ENCODE measurements at regions not wholly inside any gene's neighbourhood (a gene's known extent, or its start where the extent isn't known, plus 50 kb on each side); places are given as distances from the start of the nearest gene placed in this dataset.

DNA sequence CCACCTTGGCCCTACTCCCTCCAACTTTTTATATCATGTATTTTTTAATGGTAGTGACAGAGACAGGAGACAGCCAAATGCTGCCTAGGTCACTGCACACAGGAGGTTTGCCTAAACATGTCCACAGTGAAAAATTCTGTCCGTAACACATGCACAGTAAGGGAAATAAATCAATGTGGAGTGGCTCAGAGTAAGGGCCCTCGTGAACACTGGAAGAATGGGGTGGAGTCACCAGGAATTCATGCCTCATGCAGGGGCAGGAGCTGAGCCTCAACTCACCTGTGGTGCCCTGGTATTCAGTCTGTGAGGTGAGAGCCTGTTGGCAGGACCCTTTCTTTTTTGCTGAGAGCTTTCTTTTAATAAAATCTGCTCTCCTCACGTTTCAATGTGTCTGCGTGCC, 289.1 kb downstream of the TGFB2 start:
- peaks cover 1 to 22% (median 8%) of the 10 kb centered on the region in 7 donors for H3K9me3 Mint-ChIP-seq
- H3K27ac ChIP-seq (ENCODE audit: insufficient read depth, low read length, poor library complexity, severe bottlenecking) = no peak overlapping the region
- H3K4me3 Mint-ChIP-seq = no peak overlapping the region
- no peaks in the 10 kb centered on the region for H3K27me3 ChIP-seq (ENCODE audit: control insufficient read depth, insufficient read depth, low read length)
- no peak for ATAC-seq (ENCODE audit: low read depth in 2 of 2)
- no peaks in the 10 kb centered on the region for H3K4me1 ChIP-seq (ENCODE audit: control insufficient read depth, insufficient read depth, low read length, poor library complexity, severe bottlenecking)
- H3K27me3 Mint-ChIP-seq = no peaks in the 10 kb centered on the region
- no peak overlapping the region for H3K27ac Mint-ChIP-seq
- no peak overlapping the region for H3K4me3 ChIP-seq (ENCODE audit: low read depth, low read length)
- H3K36me3 Mint-ChIP-seq = no peaks in the 10 kb centered on the region
- H3K36me3 ChIP-seq (ENCODE audit: control insufficient read depth, insufficient read depth, low read length) = no peaks in the 10 kb centered on the region
- peaks cover 0 to 11% of the 10 kb centered on the region in 2 experiments for H3K9me3 ChIP-seq (ENCODE audit: control insufficient read depth in 2 of 2, low read length in 2 of 2)
- H3K4me1 Mint-ChIP-seq = no peaks in the 10 kb centered on the region
- DNase-seq = no peak

DNA sequence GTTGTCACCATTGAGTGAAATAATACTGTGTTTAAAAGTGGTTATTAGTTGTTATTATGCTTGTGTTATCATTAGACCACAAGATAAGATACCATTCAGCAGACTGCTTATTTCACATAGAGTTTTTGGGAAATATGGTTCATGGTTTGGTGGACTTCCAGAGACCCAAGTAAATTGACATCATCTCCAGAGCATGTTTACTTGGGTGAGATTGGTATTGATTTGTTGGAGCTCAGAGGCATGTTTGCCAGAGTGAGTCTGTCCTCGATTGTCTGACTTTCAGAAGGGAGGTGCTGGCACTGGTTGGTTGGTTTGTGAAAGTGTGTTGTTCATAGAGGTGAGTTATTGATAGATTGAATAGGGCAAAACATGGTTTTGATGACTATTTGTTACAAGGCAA, 291.4 kb downstream of the TGFB2 start:
- no peak for ATAC-seq (ENCODE audit: low read depth in 2 of 2)
- no peaks in the 10 kb centered on the region for H3K4me1 Mint-ChIP-seq
- H3K4me3 Mint-ChIP-seq = no peak overlapping the region
- H3K9me3 Mint-ChIP-seq = peaks cover 0 to 14% (median 9%) of the 10 kb centered on the region in 7 donors
- no peak overlapping the region for H3K27ac Mint-ChIP-seq
- Histone ChIP-seq H3K27me3 (ENCODE audit: control insufficient read depth, insufficient read depth, low read length) (no peaks in the 10 kb centered on the region), H3K27ac (ENCODE audit: insufficient read depth, low read length, poor library complexity, severe bottlenecking) (no peak overlapping the region), H3K9me3 (ENCODE audit: control insufficient read depth in 2 of 2, low read length in 2 of 2) (peaks cover 0 to 11% of the 10 kb centered on the region in 2 experiments), H3K4me1 (ENCODE audit: control insufficient read depth, insufficient read depth, low read length, poor library complexity, severe bottlenecking) (no peaks in the 10 kb centered on the region), H3K4me3 (ENCODE audit: low read depth, low read length) (no peak overlapping the region), H3K36me3 (ENCODE audit: control insufficient read depth, insufficient read depth, low read length) (no peaks in the 10 kb centered on the region)
- H3K36me3 Mint-ChIP-seq = no peaks in the 10 kb centered on the region
- no peak for DNase-seq
- no peaks in the 10 kb centered on the region for H3K27me3 Mint-ChIP-seq

DNA sequence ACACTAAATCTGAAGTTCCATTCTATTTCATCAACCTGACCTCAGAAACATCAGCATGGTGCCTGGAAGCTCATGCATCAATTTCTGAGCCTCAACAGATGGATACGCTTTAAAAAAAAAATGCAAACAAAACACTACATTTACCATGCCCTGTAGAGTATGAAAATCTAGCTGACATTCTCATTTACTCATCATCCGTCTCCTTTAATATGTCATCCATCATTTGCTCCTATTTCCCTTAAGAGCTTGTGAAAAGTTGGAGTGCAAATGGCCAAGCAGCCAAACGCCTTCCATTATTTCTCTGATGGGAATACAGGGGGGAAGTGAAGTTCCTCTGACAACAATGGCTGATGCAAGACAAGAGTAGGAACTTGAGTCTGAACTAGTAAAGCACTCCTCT, 295.0 kb downstream of the TGFB2 start:
- Mint-ChIP-seq H3K9me3 (peaks cover 0 to 11% (median 2%) of the 10 kb centered on the region in 7 donors), H3K4me3 (no peak overlapping the region), H3K27ac (no peak overlapping the region), H3K27me3 (no peaks in the 10 kb centered on the region), H3K4me1 (no peaks in the 10 kb centered on the region), H3K36me3 (no peaks in the 10 kb centered on the region)
- Histone ChIP-seq H3K27me3 (ENCODE audit: control insufficient read depth, insufficient read depth, low read length) (no peaks in the 10 kb centered on the region), H3K27ac (ENCODE audit: insufficient read depth, low read length, poor library complexity, severe bottlenecking) (no peak overlapping the region), H3K36me3 (ENCODE audit: control insufficient read depth, insufficient read depth, low read length) (no peaks in the 10 kb centered on the region), H3K4me3 (ENCODE audit: low read depth, low read length) (no peak overlapping the region), H3K4me1 (ENCODE audit: control insufficient read depth, insufficient read depth, low read length, poor library complexity, severe bottlenecking) (no peaks in the 10 kb centered on the region), H3K9me3 (ENCODE audit: control insufficient read depth in 2 of 2, low read length in 2 of 2) (no peaks in the 10 kb centered on the region)
- ATAC-seq (ENCODE audit: low read depth in 2 of 2) (no peak), DNase-seq (no peak)

DNA sequence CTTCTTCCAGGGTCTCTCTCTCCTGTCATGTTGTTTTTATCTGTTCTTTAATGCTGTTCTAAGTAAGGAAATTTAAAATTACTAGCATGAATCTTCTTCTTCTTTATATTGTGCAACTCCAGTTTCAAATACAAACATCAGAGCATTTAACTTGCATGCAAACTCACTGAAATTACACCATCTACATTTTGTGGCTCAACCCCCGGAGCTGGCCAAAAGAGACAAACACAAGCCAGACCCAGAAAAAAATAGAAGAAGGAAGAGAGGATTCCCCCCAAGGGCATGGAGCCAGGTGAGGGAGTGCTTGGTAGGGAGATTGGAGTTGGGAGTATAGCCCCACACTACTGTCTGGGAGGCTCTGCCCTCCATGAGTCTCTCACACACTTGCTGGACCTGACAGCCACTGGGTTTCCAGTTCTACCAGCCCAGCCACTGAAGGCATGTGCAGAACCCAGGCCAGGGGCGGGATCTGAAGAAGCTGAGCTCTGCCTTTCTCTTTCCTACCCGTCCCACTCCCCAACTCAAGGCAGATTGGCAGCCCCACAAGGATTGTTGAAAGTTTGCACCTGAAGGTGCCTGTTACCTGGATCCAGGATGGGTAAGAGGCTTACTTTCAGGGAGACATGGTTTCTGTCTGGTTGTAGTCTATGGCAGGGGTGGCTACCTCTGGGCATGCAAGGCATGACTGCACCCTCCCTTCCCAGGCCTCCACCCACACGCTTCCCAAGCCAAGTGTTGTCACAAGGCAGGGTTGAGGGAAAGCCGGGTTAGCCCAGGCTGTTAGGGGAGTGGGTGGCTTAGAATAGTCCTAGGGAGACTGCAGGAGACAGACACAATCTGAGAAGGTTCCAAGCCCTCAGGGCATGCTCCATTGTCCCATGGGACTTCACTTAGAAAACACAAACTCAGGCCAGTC, 297.2 kb downstream of the TGFB2 start:
- Histone ChIP-seq H3K27me3 (ENCODE audit: control insufficient read depth, insufficient read depth, low read length) (no peaks in the 10 kb centered on the region), H3K36me3 (ENCODE audit: control insufficient read depth, insufficient read depth, low read length) (no peaks in the 10 kb centered on the region), H3K27ac (ENCODE audit: insufficient read depth, low read length, poor library complexity, severe bottlenecking) (no peak overlapping the region), H3K4me3 (ENCODE audit: low read depth, low read length) (no peak overlapping the region), H3K9me3 (ENCODE audit: control insufficient read depth in 2 of 2, low read length in 2 of 2) (no peaks in the 10 kb centered on the region), H3K4me1 (ENCODE audit: control insufficient read depth, insufficient read depth, low read length, poor library complexity, severe bottlenecking) (no peaks in the 10 kb centered on the region)
- DNase-seq (no peak), ATAC-seq (ENCODE audit: low read depth in 2 of 2) (no peak)
- Mint-ChIP-seq H3K4me1 (no peaks in the 10 kb centered on the region), H3K36me3 (no peaks in the 10 kb centered on the region), H3K27ac (no peak overlapping the region), H3K4me3 (no peak overlapping the region), H3K27me3 (no peaks in the 10 kb centered on the region), H3K9me3 (peaks cover 0 to 6% (median 0%) of the 10 kb centered on the region in 7 donors)

DNA sequence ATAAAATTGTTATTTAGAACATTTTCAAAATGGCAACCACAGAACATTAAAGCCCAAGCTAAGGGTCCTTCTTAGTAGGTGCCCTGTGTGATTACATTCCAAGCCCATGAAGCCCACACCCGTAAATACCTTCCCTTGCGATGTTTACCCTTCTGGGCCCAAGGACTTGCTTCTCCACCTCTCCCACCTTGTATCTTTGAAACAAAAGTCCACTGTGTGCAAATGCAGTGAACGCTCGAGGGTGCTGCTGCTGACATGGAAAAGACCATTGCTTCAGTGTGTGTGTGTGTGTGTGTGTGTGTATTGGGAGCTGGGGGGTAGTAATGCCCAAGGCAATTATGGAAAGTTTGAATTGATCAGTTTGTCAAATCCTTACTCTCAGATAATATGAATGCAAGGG, 298.1 kb downstream of the TGFB2 start:
- no peak overlapping the region for H3K27ac ChIP-seq (ENCODE audit: insufficient read depth, low read length, poor library complexity, severe bottlenecking)
- H3K9me3 Mint-ChIP-seq = peaks cover 0 to 6% (median 0%) of the 10 kb centered on the region in 7 donors
- H3K4me3 Mint-ChIP-seq = no peak overlapping the region
- no peaks in the 10 kb centered on the region for H3K9me3 ChIP-seq (ENCODE audit: control insufficient read depth in 2 of 2, low read length in 2 of 2)
- H3K27ac Mint-ChIP-seq = no peak overlapping the region
- H3K27me3 Mint-ChIP-seq = no peaks in the 10 kb centered on the region
- H3K4me1 ChIP-seq (ENCODE audit: control insufficient read depth, insufficient read depth, low read length, poor library complexity, severe bottlenecking) = no peaks in the 10 kb centered on the region
- ATAC-seq (ENCODE audit: low read depth in 2 of 2) = no peak
- H3K27me3 ChIP-seq (ENCODE audit: control insufficient read depth, insufficient read depth, low read length) = no peaks in the 10 kb centered on the region
- DNase-seq = no peak
- no peak overlapping the region for H3K4me3 ChIP-seq (ENCODE audit: low read depth, low read length)
- H3K4me1 Mint-ChIP-seq = no peaks in the 10 kb centered on the region
- no peaks in the 10 kb centered on the region for H3K36me3 ChIP-seq (ENCODE audit: control insufficient read depth, insufficient read depth, low read length)
- no peaks in the 10 kb centered on the region for H3K36me3 Mint-ChIP-seq

DNA sequence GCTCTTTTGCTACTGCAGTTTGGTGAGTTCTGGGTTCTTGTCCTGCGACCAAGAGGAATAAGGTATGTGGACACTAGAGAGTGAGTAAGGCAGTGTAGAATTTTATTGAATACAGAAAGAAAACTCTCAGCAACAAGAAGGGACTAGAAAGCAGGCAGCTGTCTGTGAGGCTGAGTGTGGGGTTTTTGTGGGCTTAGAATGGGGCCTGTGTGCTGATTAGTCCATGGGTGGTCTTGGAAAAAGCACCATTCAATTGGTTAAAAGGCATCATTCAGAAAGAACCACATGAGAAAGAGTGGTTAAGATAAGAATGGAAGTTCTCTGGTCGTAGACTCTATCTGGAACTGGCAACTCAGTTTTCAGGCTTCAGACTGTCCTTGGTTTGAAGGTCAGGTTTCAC, 298.8 kb downstream of the TGFB2 start:
- Histone ChIP-seq H3K27me3 (ENCODE audit: control insufficient read depth, insufficient read depth, low read length) (no peaks in the 10 kb centered on the region), H3K4me1 (ENCODE audit: control insufficient read depth, insufficient read depth, low read length, poor library complexity, severe bottlenecking) (no peaks in the 10 kb centered on the region), H3K9me3 (ENCODE audit: control insufficient read depth in 2 of 2, low read length in 2 of 2) (no peaks in the 10 kb centered on the region), H3K36me3 (ENCODE audit: control insufficient read depth, insufficient read depth, low read length) (no peaks in the 10 kb centered on the region), H3K4me3 (ENCODE audit: low read depth, low read length) (no peak overlapping the region), H3K27ac (ENCODE audit: insufficient read depth, low read length, poor library complexity, severe bottlenecking) (no peak overlapping the region)
- no peak overlapping the region for H3K4me3 Mint-ChIP-seq
- H3K9me3 Mint-ChIP-seq = peaks cover 0 to 6% (median 2%) of the 10 kb centered on the region in 7 donors
- H3K27ac Mint-ChIP-seq = no peak overlapping the region
- H3K36me3 Mint-ChIP-seq = no peaks in the 10 kb centered on the region
- no peak for ATAC-seq (ENCODE audit: low read depth in 2 of 2)
- H3K4me1 Mint-ChIP-seq = no peaks in the 10 kb centered on the region
- no peak for DNase-seq
- H3K27me3 Mint-ChIP-seq = no peaks in the 10 kb centered on the region

DNA sequence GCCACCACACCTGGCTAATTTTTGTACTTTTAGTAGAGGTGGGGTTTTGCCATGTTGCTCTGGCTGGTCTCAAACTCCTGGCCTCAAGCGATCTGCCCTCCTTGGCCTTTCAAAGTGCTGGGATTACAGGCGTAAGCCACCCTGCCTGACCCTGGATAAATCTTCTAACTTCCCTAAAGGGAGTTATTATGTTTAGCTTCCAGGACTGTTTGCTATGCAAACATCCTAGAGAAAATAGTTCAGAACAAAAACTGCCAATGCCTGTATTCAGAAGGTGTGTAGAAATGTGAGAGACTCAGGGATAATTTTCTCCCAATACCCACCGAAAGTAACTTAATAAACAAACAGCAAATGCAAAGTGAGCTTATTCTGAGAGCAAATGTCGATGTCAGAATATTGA, 301.2 kb downstream of the TGFB2 start:
- H3K4me1 Mint-ChIP-seq = no peaks in the 10 kb centered on the region
- no peaks in the 10 kb centered on the region for H3K27me3 Mint-ChIP-seq
- DNase-seq (no peak), ATAC-seq (ENCODE audit: low read depth in 2 of 2) (no peak)
- Histone ChIP-seq H3K27me3 (ENCODE audit: control insufficient read depth, insufficient read depth, low read length) (no peaks in the 10 kb centered on the region), H3K27ac (ENCODE audit: insufficient read depth, low read length, poor library complexity, severe bottlenecking) (no peak overlapping the region), H3K4me1 (ENCODE audit: control insufficient read depth, insufficient read depth, low read length, poor library complexity, severe bottlenecking) (no peaks in the 10 kb centered on the region), H3K4me3 (ENCODE audit: low read depth, low read length) (no peak overlapping the region), H3K9me3 (ENCODE audit: control insufficient read depth in 2 of 2, low read length in 2 of 2) (no peaks in the 10 kb centered on the region), H3K36me3 (ENCODE audit: control insufficient read depth, insufficient read depth, low read length) (no peaks in the 10 kb centered on the region)
- peaks cover 0 to 5% (median 2%) of the 10 kb centered on the region in 7 donors for H3K9me3 Mint-ChIP-seq
- no peaks in the 10 kb centered on the region for H3K36me3 Mint-ChIP-seq
- no peak overlapping the region for H3K27ac Mint-ChIP-seq
- H3K4me3 Mint-ChIP-seq = no peak overlapping the region
